Panc1 (cell line): ENCODE measurements at regions not wholly inside any gene's neighbourhood (a gene's known extent, or its start where the extent isn't known, plus 50 kb on each side); places are given as distances from the start of the nearest gene placed in this dataset.

ENCODE experiments used
- ATAC-seq: fragments of 200-7000 bp; cut with Tn5 transposase; 2 replicates; pipeline ENCODE4 v1.9.1; 2020; ENCODE audit warnings: mild to moderate bottlenecking, moderate library complexity
- BruUV-seq: library from RNA; stranded (reverse); fragments of 400-500 nt; replicated peaks from 2 replicates; lab custom pipeline; 2021; lab: Mats Ljungman, UMichigan
- CTCF ChIA-PET: fragments of 300-600 bp; sonication (Branson Sonifier 250); formaldehyde crosslinking; loops from one replicate; lab custom pipeline; 2022; ENCODE audit warnings: antibody characterized with exemption; lab: Charles Lee
- POLR2A ChIA-PET: fragments of 300-600 bp; sonication (Branson Sonifier 250); formaldehyde crosslinking; loops from one replicate; lab custom pipeline; 2022; ENCODE audit warnings: antibody characterized with exemption; lab: Charles Lee
- DNase-seq: peaks from one replicate; pipeline ENCODE4 v3.0.0-alpha.2; 2010; ENCODE audit warnings: low read depth, low spot score
- H3K27ac ChIP-seq: 2 replicates; pipeline ENCODE4 v1.5.1; 2011; ENCODE audit warnings: mild to moderate bottlenecking, low read length, inconsistent platforms
- H3K27me3 ChIP-seq: fragments of 200-500 bp; sonication (Bioruptor generic); 2 replicates; pipeline ENCODE4 v1.6.0; 2014; ENCODE audit warnings: low read length, inconsistent platforms; ENCODE audit not compliant: control insufficient read depth, insufficient read depth
- H3K36me3 ChIP-seq: fragments of 200-500 bp; sonication (Bioruptor generic); 2 replicates; pipeline ENCODE4 v1.5.1; 2014; ENCODE audit warnings: inconsistent platforms, mild to moderate bottlenecking, low read length, moderate library complexity; ENCODE audit not compliant: control insufficient read depth, insufficient read depth
- H3K4me1 ChIP-seq: 2 replicates; pipeline ENCODE4 v1.5.1; 2011; ENCODE audit warnings: inconsistent platforms, mild to moderate bottlenecking, low read length, moderate library complexity; ENCODE audit not compliant: control insufficient read depth, insufficient read depth
- H3K4me3 ChIP-seq, 2 experiments: 2 replicates each; pipeline ENCODE4 v1.5.1; 2011 to 2012; ENCODE audit warnings: low read depth in 2 of 2, low read length in 2 of 2, mild to moderate bottlenecking in 2 of 2, inconsistent platforms in 1 of 2, moderate library complexity in 1 of 2
- H3K9me3 ChIP-seq: fragments of 200-500 bp; sonication (Bioruptor generic); 2 replicates; pipeline ENCODE4 v1.5.1; 2014; ENCODE audit warnings: low read depth, mild to moderate bottlenecking, inconsistent platforms, low read length, moderate library complexity; ENCODE audit not compliant: control insufficient read depth, insufficient read depth
- CTCF ChIP-seq: fragments of 450-650 bp; IDR thresholded peaks from 2 replicates; pipeline ENCODE4 v1.5.1; 2017; ENCODE audit warnings: mild to moderate bottlenecking
- POLR2AphosphoS5 ChIP-seq: IDR thresholded peaks from 2 replicates; pipeline ENCODE4 v1.6.1; 2012; ENCODE audit warnings: mild to moderate bottlenecking, low read depth, low read length, moderate library complexity
- REST ChIP-seq, 2 experiments: IDR thresholded peaks; 2 replicates each; pipeline ENCODE4 v1.6.1; 2011 to 2012; ENCODE audit warnings: low read depth in 2 of 2, control low read depth in 1 of 2, low read length in 1 of 2, mild to moderate bottlenecking in 1 of 2, moderate library complexity in 1 of 2; ENCODE audit not compliant: insufficient read depth in 1 of 2
- SIN3A ChIP-seq: IDR thresholded peaks from 2 replicates; pipeline ENCODE4 v1.6.1; 2012; ENCODE audit warnings: low read depth, mild to moderate bottlenecking, low read length, moderate library complexity, borderline replicate concordance; ENCODE audit not compliant: insufficient read depth
- TCF7L2 ChIP-seq: IDR thresholded peaks from 2 replicates; pipeline ENCODE4 v1.6.1; 2011; ENCODE audit warnings: mild to moderate bottlenecking, low read depth, low read length, inconsistent platforms
- in situ Hi-C: cut with HindIII; loops from 2 replicates; pipeline ENCODE4 v1.10.0; 2016; ENCODE audit warnings: low sequenced_read_pairs, low pct_unique_long_range_greater_than_20kb
- intact Hi-C: fragments of 100-400 bp; cut with micrococcal nuclease; formaldehyde crosslinking; loops from one replicate; pipeline ENCODE4 v1.10.0; 2022; ENCODE audit not compliant: unreplicated experiment

- intact Hi-C loops (no loop called here), in situ Hi-C loops (no loop called here)
- DNase-seq: no peak
- no peak for ATAC-seq
- H3K4me1 ChIP-seq: no peaks in the 10 kb centered on the region
- ChIA-PET POLR2A (no interaction called here), CTCF (no interaction called here)
- H3K4me3 ChIP-seq: no peak overlapping the region
- BruUV-seq: no TSS peak
- H3K9me3 ChIP-seq: no peaks in the 10 kb centered on the region
- H3K27me3 ChIP-seq: no peaks in the 10 kb centered on the region
- no peaks in the 10 kb centered on the region for H3K36me3 ChIP-seq
- no peak for TF ChIP-seq REST (IDR thresholded peaks at IDR 0.05; ENCODE audit: insufficient read depth in 1 of 2, low read depth in 2 of 2, low read length in 1 of 2)
- no peak for TF ChIP-seq TCF7L2
- no peak for TF ChIP-seq SIN3A
- TF ChIP-seq POLR2AphosphoS5: no peak
- no peak for TF ChIP-seq CTCF
- no peak overlapping the region for H3K27ac ChIP-seq
Measured at GRCh38 chr9:81755721-81756120, 66.4 kb upstream of the TLE1 start.

- in situ Hi-C loops: no loop called here
Measured at GRCh38 chr9:81756561-81756960, 67.2 kb upstream of the TLE1 start.

More at GRCh38 chr9:81756561-81756960, 67.2 kb upstream of the TLE1 start:
- no peak for TF ChIP-seq TCF7L2
- TF ChIP-seq CTCF: no peak
- no peak for TF ChIP-seq REST (IDR thresholded peaks at IDR 0.05; ENCODE audit: insufficient read depth in 1 of 2, low read depth in 2 of 2, low read length in 1 of 2)
- no peak for TF ChIP-seq POLR2AphosphoS5
- TF ChIP-seq SIN3A: no peak
- H3K9me3 ChIP-seq: no peaks in the 10 kb centered on the region
- H3K4me3 ChIP-seq: no peak overlapping the region
- H3K36me3 ChIP-seq: no peaks in the 10 kb centered on the region
- H3K27me3 ChIP-seq: no peaks in the 10 kb centered on the region
- BruUV-seq: no TSS peak
- H3K27ac ChIP-seq: no peak overlapping the region
- CTCF ChIA-PET: no interaction called here
- DNase-seq (no peak), ATAC-seq (no peak)
- no peaks in the 10 kb centered on the region for H3K4me1 ChIP-seq
- POLR2A ChIA-PET: no interaction called here
- intact Hi-C loops: no loop called here
